ENCODE measurements at regions not wholly inside any gene's neighbourhood (a gene's known extent, or its start where the extent isn't known, plus 50 kb on each side); places are given as distances from the start of the nearest gene placed in this dataset.

DNA sequence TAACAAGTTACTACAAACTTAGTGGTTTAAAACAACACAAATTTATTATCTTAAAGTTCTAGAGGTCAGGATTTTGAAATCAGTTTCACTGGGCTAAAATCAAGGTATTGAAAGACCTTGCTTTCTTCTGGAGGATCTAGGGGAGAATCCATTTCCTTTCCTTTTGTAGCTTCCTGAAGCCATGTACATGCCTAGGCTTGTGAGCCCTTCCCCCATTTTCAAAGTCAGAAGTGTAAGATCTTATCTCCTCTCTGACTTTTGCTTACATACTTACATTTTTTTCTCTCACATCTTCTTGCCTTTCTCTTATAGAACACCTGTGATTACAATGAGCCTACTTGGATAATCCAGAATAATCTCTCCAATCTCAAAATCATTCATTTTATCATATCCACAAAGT lies 78.7 kb upstream of the MBOAT2 start:
- no peak for DNase-seq (ENCODE audit: low read depth)

DNA sequence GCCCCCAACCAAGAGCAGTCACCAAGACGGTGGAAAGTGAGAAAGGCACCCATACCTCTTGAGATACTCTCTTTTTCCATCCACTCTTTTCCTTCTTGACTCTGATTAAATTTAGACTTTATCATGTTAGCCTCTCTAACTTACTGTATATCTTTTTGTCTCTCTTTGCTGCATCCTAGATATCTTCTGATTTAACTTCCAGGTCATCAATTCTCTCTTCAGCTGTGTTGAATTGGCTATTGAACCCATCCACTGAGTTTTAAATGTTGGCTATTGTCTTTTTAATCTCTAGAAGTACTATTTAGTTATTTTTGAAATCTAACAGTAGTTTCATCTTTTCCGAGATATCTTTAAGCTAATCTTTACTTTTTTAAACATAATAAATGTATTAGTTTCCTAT lies 78.3 kb upstream of the MBOAT2 start:
- DNase-seq (ENCODE audit: low read depth), result no peak

DNA sequence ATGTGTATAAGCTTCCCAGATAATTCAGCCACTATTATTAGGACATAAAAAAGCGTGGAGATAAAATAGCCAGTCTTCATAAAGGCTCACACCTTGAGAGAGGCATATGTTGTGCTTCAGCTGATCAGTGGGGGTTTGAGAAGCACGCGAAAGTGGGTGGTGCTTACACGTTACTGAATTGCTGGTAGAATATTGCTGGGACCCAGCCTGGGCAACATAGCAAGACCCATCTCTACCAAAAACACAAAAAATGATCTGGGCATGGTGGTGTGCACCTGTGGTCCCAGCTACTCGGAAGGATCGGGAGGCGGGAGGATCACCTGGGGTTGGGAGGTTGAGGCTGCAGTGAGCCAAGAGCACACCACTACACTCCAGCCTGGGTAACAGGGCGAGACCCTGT lies 74.9 kb upstream of the MBOAT2 start:
- no peak for DNase-seq (ENCODE audit: low read depth)

DNA sequence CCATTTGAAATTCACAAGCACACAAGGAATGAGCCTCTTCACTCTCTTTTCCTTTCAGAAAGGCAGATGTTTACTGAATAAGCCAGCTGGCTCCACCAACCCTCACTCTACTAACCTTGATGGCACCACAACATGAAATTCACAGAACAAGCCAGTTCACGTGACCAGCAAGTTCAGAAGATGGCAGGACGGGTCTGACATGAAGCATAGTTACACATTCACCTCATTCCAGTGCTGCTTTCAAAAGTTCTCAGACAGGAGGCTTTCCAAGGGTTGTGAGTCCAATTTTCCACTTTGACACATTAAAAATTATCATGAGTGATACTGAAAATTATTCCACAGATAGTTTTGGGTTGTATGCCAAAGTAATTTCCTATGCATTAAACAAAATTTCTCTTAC lies 74.2 kb upstream of the MBOAT2 start:
- DNase-seq (ENCODE audit: low read depth), result no peak

DNA sequence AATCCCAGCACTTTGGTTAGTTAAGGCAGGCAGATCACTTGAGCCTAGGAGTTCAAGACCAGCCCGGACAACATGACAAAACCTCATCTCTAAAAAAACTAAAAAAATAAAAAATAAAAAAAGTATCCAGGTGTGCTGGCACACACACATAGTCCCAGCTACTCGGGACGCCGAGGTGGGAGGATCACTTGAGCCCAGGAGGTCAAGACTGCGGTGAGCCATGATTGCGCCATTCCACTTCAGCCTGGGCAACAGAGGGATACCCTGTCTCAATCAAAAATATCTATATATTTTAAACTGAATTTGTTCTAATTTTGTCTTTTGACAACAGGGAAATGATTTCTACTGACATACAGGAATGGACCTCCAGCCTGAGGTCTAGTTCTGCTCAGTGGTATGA lies 73.3 kb upstream of the MBOAT2 start:
- DNase-seq (ENCODE audit: low read depth), result no peak

DNA sequence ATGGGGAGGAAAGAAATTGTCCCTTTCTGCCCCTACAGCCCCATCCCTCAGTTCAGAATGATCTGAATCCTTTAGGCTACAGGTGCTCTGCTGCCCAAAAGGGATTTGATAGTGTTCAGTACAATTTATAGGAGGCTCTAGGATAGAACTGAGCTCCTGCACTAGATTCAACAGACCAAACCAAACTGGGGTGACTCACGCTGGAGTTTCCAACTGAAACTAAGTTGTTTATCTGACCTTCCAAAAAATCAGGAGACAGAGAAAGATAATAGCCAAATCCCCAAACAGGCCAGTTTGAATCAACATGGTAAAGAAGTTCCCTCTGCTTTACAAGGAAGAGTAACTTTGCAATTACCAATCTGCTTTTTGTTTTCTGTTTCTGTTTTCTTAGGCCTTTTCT lies 72.7 kb upstream of the MBOAT2 start:
- DNase-seq (ENCODE audit: low read depth), result peak; percentile 42

DNA sequence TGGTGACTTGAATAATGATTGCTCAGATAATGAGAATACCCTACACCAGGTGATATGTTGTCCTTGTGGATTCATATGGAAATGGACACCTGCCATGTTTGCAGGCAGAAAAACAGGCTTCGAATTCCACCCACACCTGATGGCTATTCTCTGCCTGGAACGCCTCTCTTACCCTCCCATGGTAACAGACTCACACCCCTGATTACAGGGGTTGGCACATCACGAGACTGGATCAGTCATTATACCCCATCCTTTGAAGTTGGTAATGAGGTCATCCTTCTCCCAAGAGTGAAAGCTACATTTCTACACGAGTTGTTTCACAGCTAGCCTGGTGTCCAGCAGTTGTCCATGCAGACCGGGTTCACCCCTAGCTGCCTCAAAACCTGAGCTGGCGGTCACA lies 71.4 kb upstream of the MBOAT2 start:
- DNase-seq (ENCODE audit: low read depth), result no peak

DNA sequence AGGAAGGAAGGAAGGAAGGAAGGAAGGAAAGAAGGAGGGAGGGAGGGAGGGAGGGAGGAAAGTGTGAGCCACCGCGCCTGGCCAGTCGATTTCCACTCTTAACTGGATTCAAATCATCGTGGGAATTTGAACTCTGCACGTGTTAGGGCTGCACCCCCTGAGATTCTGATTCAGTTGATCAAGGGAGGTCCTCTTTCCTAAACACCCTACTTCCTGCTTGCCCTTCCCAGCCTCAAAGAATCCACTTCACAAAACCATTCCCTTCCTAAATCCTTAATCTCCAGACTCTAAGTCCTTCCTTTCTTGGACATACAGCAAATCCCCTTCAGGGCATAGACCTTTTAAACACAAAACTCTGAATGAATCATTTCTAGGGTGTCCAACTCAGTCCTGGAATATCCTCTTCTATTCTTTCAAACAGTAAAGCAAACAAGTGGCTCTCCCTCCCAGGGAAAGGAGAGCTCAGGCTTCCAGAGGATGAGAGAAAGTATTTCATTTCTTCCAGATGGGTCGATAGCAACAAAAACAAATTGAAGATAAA lies 68.2 kb upstream of the MBOAT2 start:
- peak; percentile 60 for DNase-seq (ENCODE audit: low read depth)

DNA sequence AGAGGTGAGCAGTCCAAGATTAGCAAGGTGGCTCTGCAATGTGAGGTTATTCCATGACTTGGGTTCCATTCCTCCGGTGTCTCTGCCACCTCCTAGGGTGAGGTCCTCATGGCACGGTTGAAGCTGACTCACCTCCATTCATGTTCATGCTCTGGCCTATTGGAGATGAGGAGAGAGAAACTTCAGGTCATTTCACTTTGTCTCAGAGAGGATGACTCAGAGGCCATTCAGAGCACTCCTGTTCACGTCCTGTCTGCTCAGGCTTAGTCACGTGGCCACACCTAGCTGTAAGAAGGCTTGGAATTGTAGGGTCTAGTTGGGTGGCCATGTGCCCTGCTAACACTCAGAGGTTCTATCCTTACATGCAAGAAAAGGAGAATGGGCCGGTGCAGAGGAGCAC lies 67.5 kb upstream of the MBOAT2 start:
- DNase-seq (ENCODE audit: low read depth), result peak; percentile 96

DNA sequence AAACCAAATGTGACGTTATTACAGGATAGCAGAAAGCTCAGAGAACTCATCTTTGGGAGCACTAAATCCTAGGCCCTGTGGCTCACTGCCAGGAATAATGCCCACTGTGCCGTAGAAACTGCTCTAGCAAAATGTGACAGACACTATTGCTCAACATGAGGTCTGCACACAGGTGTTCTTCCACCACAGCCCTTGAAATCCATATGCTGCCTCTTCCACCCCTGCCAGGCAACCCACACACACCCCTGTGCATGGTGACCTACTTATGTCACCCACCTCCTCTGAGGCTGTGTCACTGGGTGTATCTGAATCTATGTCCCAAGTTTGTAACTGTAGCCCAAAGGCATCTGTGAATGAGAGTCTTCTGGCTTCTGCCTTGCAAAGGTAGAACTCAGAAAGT lies 66.1 kb upstream of the MBOAT2 start:
- no peak for DNase-seq (ENCODE audit: low read depth)

DNA sequence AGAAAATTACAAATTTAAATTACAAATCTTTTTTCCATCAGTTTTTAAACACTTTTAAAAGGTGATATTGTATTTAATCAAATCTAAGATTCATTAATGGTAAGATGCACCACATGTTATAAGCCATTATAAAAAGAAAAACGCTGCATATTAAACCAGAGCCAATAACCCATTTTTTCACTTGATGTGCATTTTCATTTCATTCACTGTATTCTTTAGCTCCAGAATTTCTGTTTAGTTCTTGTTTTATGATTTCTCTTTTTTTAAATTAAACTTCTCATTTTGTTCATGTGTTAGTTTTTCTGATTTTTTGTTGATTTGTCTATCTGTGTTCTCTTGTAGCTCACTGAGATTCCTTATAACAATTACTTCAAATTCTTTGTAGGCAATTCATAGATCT lies 62.4 kb upstream of the MBOAT2 start:
- DNase-seq (ENCODE audit: low read depth), result no peak

DNA sequence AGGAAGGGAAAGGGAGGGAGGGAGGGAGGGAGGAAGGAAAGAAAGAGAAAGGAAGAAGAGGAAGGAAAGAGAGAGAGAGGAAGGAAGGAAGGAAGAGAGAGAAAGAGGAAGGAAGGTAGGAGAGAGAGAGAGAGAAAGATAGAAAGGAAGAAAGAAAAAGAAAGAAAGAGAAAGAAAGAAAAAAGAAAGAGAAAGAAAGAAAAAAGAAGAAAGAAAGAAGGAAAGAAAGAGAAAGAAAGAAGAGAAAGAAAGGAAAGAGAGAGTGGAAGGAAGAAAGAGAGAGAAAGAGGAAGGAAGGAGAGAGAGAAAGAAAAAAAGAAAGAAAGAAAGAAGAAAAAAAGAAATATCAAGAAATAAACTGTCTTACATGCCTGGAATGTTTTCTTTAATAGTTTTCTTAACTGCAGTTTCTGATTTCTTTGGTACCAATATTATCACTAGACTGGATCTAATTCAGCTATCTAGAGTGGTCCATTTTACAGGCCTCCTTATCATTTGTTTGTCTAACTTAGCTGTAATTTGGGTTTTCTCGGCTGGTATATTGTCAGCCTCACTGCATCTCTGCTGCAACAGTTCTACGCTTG lies 59.6 kb upstream of the MBOAT2 start:
- no peak for DNase-seq (ENCODE audit: low read depth)

DNA sequence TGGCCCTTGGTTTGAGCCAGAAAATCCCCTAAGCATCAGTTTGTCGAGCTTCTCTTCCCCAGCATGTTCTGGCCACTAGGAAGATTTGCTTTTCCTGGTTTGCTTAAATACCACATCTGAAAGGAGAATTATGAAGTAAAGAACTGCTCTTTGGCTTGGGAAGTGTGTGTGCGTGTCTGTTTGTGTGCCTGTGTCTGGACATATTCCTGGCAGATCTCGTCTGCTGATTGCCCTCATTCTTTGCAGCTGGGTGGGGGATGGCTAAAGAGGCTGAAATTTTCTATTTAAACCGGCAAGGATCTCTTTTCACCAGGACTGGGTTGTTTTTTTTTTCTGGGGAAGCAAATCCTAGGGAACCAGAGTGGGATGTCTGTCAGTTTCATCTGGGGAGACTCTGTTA lies 57.3 kb upstream of the MBOAT2 start:
- DNase-seq (ENCODE audit: low read depth), result no peak

DNA sequence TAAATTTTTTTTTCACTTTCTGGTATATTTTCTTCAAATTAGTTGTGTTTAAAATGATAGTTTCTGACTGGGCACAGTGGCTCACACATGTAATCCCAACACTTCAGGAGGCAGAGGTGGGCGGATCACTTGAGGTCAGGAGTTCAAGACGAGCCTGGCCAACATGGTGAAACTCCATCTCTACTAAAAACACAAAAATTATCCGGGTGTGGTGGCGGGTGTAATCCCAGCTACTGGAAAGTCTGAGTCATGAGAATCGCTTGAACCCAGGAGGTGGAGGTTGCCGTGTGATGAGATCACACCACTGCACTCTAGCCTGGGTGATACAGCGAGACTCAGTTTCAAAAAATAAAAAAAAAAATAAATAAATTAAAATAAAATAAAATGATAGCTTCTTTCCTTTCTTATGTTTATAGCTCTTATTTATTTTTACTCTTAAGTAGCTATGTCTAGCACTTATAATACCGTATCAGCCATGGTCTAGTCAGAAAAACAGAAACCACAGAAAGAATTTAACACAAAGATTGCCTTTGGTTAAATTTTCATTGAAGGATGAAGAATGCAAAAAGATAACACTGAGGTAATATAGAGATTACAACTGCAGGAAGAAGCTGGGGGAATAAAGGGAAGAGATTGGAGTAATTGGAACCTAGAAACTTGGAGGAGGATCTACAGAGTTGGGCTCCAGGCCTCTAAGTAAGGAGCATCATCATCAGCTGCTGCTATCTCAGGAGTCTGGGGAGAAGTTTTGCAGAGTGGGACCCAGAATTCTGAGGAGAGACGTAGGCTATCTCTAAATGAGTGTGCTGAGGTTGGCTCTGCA lies 54.7 kb upstream of the MBOAT2 start:
- peak; percentile 75 for DNase-seq (ENCODE audit: low read depth)

DNA sequence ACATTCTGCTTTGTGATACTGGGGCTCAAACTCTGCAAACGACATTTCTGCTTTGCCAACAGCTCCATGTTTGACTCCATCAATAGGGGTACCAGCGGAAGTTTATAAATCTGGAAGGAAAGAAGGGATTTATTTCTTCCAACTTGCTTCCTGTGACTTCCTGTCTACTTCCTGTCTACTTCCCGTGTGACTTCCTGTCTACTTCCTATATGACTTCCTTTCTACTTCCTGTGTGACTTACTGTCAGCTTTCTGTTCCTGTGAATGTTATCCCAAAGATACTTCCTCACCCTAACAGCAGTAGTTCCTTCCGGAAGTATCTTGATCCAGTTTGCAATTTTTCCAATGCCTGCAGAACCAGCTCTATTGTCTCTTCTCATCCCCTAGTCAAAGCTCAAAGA lies 52.0 kb upstream of the MBOAT2 start:
- DNase-seq (ENCODE audit: low read depth), result no peak

DNA sequence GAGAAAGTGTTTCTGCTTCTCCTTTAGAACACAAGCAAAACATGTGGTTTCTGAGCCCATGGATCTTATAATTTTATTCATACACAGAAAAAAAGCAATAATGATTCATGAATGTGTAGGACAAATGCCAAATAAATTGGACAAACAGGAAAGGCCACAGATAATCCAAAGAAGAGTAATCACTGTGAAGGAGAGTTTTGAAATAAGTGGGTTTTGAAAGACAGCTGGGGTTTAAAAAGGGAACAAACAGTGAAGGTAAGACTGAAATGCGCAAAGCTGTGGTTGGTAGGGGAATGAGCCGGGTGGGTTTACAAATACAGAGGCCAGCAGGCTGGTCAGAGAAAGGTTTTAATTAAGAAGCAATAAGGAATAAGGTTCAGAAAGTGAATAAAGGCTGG lies 50.0 kb upstream of the MBOAT2 start:
- DNase-seq (ENCODE audit: low read depth), result peak; percentile 15

All from ELR (cell line).